Keratinocyte (primary cell): ENCODE measurements at regions not wholly inside any gene's neighbourhood (a gene's known extent, or its start where the extent isn't known, plus 50 kb on each side); places are given as distances from the start of the nearest gene placed in this dataset.

Experiments used
- DNase-seq: peaks from one replicate; pipeline ENCODE4 v3.0.0-alpha.2; 2011; ENCODE audit warnings: low read depth, missing footprints, low spot score
- FAIRE-seq: peaks from 2 replicates; lab custom pipeline; 2011; peaks lifted over from hg19 to GRCh38; lab: Jason Lieb, UNC
- H2AFZ ChIP-seq: 2 replicates; pipeline ENCODE4 v1.6.0; 2012; ENCODE audit warnings: low read length, control low read depth, inconsistent platforms; ENCODE audit not compliant: control insufficient read depth
- H3K27ac ChIP-seq: 2 replicates; pipeline ENCODE4 v1.5.1; 2011; ENCODE audit warnings: low read length; ENCODE audit not compliant: control insufficient read depth, insufficient read depth
- H3K27me3 ChIP-seq: 3 replicates; pipeline ENCODE4 v1.6.0; 2011; ENCODE audit warnings: low read length; ENCODE audit not compliant: control insufficient read depth, insufficient read depth; ENCODE audit errors: extremely low read depth
- H3K36me3 ChIP-seq, 2 experiments: 2 replicates in 1 of 2; 3 replicates in 1 of 2; pipeline ENCODE4 v1.5.1; 2011; ENCODE audit warnings: low read length in 2 of 2, mild to moderate bottlenecking in 1 of 2; ENCODE audit not compliant: control insufficient read depth in 2 of 2, insufficient read depth in 2 of 2; ENCODE audit errors: extremely low read depth in 1 of 2
- H3K4me1 ChIP-seq: 3 replicates; pipeline ENCODE4 v1.5.1; 2011; ENCODE audit warnings: low read length; ENCODE audit not compliant: control insufficient read depth, insufficient read depth; ENCODE audit errors: extremely low read depth
- H3K4me2 ChIP-seq: 3 replicates; pipeline ENCODE4 v1.6.0; 2011; ENCODE audit warnings: low read depth, low read length; ENCODE audit not compliant: control insufficient read depth, insufficient read depth; ENCODE audit errors: extremely low read depth
- H3K4me3 ChIP-seq, 3 experiments: fragments of 200-600 bp in 1 of 3; sonication (generic) in 1 of 3; 2 replicates in 2 of 3; 3 replicates in 1 of 3; pipeline ENCODE4 v1.5.1; 2011 to 2016; ENCODE audit warnings: low read length in 3 of 3, mild to moderate bottlenecking in 3 of 3, control low read depth in 2 of 3, inconsistent platforms in 1 of 3, low read depth in 1 of 3, mixed read lengths in 1 of 3, mixed run types in 1 of 3, moderate library complexity in 1 of 3; ENCODE audit not compliant: control insufficient read depth in 2 of 3, insufficient read depth in 2 of 3; ENCODE audit errors: extremely low read depth in 1 of 3
- H3K79me2 ChIP-seq: 2 replicates; pipeline ENCODE4 v1.6.0; 2012; ENCODE audit warnings: low read length; ENCODE audit not compliant: control insufficient read depth, insufficient read depth
- H3K9ac ChIP-seq: 3 replicates; pipeline ENCODE4 v1.6.0; 2011; ENCODE audit warnings: low read length; ENCODE audit not compliant: control insufficient read depth, insufficient read depth; ENCODE audit errors: extremely low read depth
- H3K9me1 ChIP-seq: 3 replicates; pipeline ENCODE4 v1.6.0; 2011; ENCODE audit warnings: low read length; ENCODE audit not compliant: control insufficient read depth, insufficient read depth; ENCODE audit errors: extremely low read depth
- H3K9me3 ChIP-seq: 2 replicates; pipeline ENCODE4 v1.5.1; 2012; ENCODE audit warnings: low read depth, low read length; ENCODE audit not compliant: control insufficient read depth
- H4K20me1 ChIP-seq: 3 replicates; pipeline ENCODE4 v1.6.0; 2011; ENCODE audit warnings: low read length; ENCODE audit not compliant: control insufficient read depth, insufficient read depth; ENCODE audit errors: extremely low read depth
- CTCF ChIP-seq, 3 experiments: IDR thresholded peaks in 1 of 3; conservative IDR thresholded peaks in 1 of 3; optimal IDR thresholded peaks in 1 of 3; 2 replicates in 2 of 3; 3 replicates in 1 of 3; pipeline versions ENCODE3 to v1.5.1; 2011; ENCODE audit warnings: low read length in 3 of 3, mild to moderate bottlenecking in 3 of 3, moderate library complexity in 2 of 3, control low read depth in 1 of 3, inconsistent platforms in 1 of 3; ENCODE audit not compliant: insufficient read depth in 2 of 3; ENCODE audit errors: extremely low read depth in 1 of 3
- EZH2 ChIP-seq: IDR thresholded peaks from one replicate; pipeline ENCODE4 v1.6.1; 2012; ENCODE audit warnings: inconsistent platforms, mild to moderate bottlenecking, low read length, moderate library complexity
- dilution Hi-C: fragments of 300-500 bp; cut with MboI; formaldehyde crosslinking; loops from one replicate; pipeline ENCODE4 v1.7.0; 2020; ENCODE audit warnings: low sequenced_read_pairs; ENCODE audit not compliant: extremely low pct_ligation_motif_present

- Histone ChIP-seq H3K4me2 (no peak overlapping the region), H3K27ac (no peak overlapping the region), H3K27me3 (no peaks in the 10 kb centered on the region), H4K20me1 (no peaks in the 10 kb centered on the region), H3K4me3 (no peak overlapping the region), H2AFZ (no peak overlapping the region), H3K79me2 (no peaks in the 10 kb centered on the region), H3K36me3 (no peaks in the 10 kb centered on the region), H3K9me3 (no peaks in the 10 kb centered on the region), H3K4me1 (no peaks in the 10 kb centered on the region), H3K9me1 (no peaks in the 10 kb centered on the region), H3K9ac (no peak overlapping the region)
- no peak for DNase-seq
- dilution Hi-C loops: no loop called here
- FAIRE-seq: no peak
- TF ChIP-seq CTCF (optimal IDR thresholded peaks at IDR 0.05 in 1 of 3, IDR thresholded peaks at IDR 0.05 in 1 of 3, conservative IDR thresholded peaks at IDR 0.05 in 1 of 3; ENCODE audit: extremely low read depth in 1 of 3, insufficient read depth in 2 of 3, low read length in 3 of 3) (no peak), EZH2 (no peak)
These were observed 168.7 kb downstream of the ENC1 start for GRCh38 chr5:74471875-74472274.

GRCh38 chr5:74469234-74469994 lies 171.1 kb downstream of the ENC1 start:
- TF ChIP-seq EZH2 (no peak), CTCF (optimal IDR thresholded peaks at IDR 0.05 in 1 of 3, IDR thresholded peaks at IDR 0.05 in 1 of 3, conservative IDR thresholded peaks at IDR 0.05 in 1 of 3; ENCODE audit: extremely low read depth in 1 of 3, insufficient read depth in 2 of 3, low read length in 3 of 3) (no peak)
- dilution Hi-C loops: no loop called here
- no peak for FAIRE-seq

More at GRCh38 chr5:74469234-74469994, 171.1 kb downstream of the ENC1 start:
- no peaks in the 10 kb centered on the region for H3K36me3 ChIP-seq
- H4K20me1 ChIP-seq: no peaks in the 10 kb centered on the region
- H3K9me1 ChIP-seq: no peaks in the 10 kb centered on the region
- H3K27me3 ChIP-seq: no peaks in the 10 kb centered on the region
- no peaks in the 10 kb centered on the region for H3K79me2 ChIP-seq
- H2AFZ ChIP-seq: no peak overlapping the region
- H3K4me2 ChIP-seq: no peak overlapping the region
- no peak overlapping the region for H3K9ac ChIP-seq
- no peak overlapping the region for H3K4me3 ChIP-seq
- H3K4me1 ChIP-seq: no peaks in the 10 kb centered on the region
- DNase-seq: no peak
- no peaks in the 10 kb centered on the region for H3K9me3 ChIP-seq
- no peak overlapping the region for H3K27ac ChIP-seq
